GM19455 (cell line): ENCODE measurements at regions not wholly inside any gene's neighbourhood (a gene's known extent, or its start where the extent isn't known, plus 50 kb on each side); places are given as distances from the start of the nearest gene placed in this dataset.

ENCODE experiments used
- ATAC-seq: cut with Tn5 transposase; IDR thresholded peaks from one replicate; pipeline ENCODE4 v1.9.1; 2021; ENCODE audit not compliant: unreplicated experiment

GRCh38 chr15:47577461-47577860 lies 139.8 kb upstream of the SEMA6D start:
- ATAC-seq, result no peak

GRCh38 chr15:47582233-47582632 lies 135.1 kb upstream of the SEMA6D start:
- ATAC-seq, result no peak

DNA sequence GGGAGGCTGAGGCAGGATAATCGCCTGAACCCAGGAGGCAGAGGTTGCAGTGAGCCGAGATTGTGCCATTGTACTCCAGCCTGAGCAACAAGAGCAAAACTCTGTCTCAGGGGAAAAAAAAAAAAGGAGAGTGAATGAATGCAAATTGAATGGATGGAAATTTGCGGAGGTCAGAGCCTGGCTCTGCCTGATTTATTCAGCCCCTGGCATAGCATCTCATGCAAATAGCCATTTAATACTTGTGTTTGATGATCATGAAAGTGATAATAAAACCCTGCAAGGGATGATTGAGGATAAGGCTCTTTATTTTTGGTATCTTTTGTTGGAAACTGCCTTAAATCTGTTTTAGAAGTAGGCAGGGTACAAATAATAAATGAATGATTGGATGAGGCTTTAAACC lies 133.0 kb upstream of the SEMA6D start:
- ATAC-seq, result no peak

DNA sequence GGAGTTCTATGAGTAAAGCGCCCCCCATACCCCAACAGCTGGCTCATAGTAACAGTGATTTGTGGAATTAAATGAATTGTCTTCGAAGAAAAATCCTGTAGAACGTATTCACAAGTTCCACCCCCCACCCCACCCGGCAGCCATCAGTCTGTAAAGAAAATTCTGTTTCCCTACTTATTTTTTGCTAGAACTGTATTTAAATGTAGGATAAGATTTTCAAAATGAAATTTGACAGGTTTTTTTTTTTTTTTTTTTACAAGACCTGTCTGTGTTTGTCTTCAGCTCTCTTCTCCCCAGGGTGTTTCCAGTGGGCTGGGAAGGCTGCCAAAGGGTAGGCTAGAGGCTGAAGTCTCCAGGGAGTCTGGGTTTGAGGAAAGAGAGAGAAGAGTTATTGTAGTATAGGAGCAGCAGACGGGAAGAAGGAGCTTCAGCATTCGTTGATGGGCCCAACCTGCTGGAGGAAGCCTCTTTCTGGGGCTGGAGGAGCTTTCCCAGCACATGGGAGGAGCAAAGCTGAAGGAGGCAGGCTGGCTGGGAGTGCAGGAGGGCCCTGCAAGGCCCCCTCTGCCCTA lies 130.6 kb upstream of the SEMA6D start:
- ATAC-seq, result no peak

GRCh38 chr15:47587940-47588802 lies 129.1 kb upstream of the SEMA6D start:
- ATAC-seq, result no peak

GRCh38 chr15:47588958-47589357 lies 128.3 kb upstream of the SEMA6D start:
- no peak for ATAC-seq

DNA sequence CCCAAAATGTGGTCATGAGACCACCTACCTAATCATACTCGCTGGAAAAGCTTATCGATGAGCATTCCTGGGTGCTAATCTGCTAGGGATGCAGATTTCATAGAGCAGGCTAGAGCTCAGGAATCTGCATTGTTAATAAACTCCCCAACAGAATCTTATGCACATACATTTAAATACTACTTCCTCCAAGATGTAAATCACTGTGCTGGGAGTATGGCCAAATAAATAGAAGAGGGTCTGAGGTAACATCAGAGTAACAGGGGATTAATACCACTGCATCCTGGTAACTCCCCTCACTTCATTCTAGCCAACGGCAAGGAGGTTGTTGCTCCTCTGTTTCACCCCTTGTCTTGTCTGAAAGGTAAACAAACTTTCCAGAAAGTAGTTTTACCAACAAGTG lies 118.3 kb upstream of the SEMA6D start:
- no peak for ATAC-seq

DNA sequence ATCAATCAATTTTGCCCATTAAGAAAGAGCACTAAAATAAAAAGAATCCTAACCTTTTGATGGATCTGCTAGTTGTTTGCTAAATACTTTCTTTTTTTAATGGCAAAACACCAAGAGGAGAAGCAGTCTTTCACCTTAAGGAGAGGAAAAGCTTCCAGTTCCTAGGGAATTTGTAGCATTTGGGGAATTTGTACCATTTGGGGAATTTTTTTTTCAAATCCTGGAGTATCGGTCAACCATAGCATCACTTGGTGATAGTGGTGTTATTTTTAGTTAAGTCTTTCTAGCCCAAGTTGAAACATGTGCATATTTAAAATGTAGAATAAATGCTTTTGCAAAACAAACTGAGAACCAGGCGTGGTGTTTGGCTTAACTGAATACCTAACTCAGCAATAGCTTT lies 117.5 kb upstream of the SEMA6D start:
- ATAC-seq, result no peak

GRCh38 chr15:47602121-47602520 lies 115.2 kb upstream of the SEMA6D start:
- no peak for ATAC-seq

GRCh38 chr15:47603026-47603425 lies 114.3 kb upstream of the SEMA6D start:
- ATAC-seq, result no peak

DNA sequence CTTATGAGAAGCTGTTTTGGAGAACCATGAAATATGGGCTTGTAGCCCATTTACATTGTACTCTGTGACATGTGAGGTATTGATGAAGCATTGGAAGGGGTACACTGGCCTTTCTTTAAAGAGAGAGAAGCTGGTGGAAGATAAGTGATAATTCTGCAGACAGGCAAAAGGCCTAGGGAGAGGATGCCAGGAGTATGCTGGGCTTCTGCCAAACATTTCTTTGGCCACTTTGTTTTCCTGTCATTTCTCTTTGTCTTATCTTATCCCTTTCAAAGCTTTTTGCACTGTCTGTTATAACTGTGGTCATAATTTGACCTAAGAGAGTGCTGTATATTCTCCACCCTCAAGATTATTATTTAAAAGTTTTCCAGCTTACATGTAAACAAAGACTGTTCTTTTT lies 109.6 kb upstream of the SEMA6D start:
- ATAC-seq, result no peak

GRCh38 chr15:47609693-47610092 lies 107.6 kb upstream of the SEMA6D start:
- ATAC-seq, result no peak

DNA sequence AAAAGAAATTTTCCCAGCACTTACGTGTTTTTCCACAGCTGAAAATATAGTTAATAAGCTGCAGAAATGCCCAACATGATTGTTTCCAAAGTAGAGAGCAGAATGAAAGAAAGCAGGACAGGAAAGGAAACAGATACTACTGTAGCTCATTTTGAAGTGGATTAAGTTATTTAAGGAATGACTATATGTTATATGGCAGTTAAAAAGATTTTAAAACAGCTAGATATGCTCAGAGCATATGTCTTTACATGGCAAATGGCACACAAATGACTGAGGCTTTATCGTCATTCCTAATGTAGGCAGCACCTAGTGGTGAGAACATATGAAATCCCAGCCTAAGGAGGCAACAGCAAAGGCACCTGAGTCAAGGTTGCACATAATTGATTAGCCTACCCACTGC lies 106.6 kb upstream of the SEMA6D start:
- ATAC-seq, result no peak

DNA sequence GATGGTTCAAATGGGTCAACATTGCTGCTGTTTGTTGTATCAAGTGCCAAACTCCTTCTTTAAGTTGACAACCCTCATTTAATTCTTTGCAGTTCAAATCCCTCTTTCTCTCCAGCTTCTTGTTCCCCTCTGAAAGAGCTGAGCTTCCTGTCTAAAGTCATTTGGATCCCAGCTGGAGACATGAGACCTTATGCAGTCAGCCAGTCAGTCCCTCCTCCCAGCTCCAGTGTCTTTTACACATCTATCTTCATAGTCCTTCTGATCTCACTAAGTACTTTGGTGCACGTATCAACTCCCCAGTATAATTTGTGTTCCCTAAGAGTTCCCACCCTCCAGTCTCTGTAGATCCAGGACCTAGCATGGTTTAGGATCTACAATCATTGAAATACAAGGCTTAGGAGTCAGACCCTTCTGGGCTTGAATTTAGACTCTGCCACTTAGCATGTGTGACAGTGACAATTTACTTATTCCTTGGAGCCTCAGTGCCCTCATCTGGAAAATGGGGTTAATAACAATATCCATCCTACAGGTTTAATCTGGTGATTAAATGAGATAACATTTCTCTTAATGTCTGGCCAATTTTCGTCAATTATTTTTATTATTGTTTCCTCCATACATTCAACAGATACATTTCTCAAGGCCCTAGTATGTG lies 102.8 kb upstream of the SEMA6D start:
- ATAC-seq, result no peak

- ATAC-seq, result no peak
Observed at GRCh38 chr15:47616876-47617275, 100.4 kb upstream of the SEMA6D start.

DNA sequence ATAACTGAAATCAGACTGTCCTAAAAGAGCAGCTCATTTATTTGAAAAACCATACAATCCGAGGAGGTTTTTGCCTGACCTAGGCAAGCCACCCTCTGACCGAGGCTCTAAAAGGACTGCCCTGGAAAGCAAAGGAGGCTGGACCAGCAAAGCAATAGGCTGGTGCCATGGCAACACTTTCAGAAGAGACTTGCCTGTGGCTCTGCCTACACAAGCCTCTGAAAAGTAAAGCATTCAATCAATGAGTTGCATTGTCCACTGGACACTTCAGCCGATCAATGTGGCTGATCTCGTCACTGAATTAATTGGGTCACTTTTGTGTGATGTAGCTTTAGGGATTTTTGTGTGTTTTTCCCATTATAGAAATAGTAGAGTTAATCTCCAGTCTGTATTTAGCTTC lies 99.1 kb upstream of the SEMA6D start:
- no peak for ATAC-seq

- no peak for ATAC-seq
Observed at GRCh38 chr15:47620960-47621681, 96.2 kb upstream of the SEMA6D start.

DNA sequence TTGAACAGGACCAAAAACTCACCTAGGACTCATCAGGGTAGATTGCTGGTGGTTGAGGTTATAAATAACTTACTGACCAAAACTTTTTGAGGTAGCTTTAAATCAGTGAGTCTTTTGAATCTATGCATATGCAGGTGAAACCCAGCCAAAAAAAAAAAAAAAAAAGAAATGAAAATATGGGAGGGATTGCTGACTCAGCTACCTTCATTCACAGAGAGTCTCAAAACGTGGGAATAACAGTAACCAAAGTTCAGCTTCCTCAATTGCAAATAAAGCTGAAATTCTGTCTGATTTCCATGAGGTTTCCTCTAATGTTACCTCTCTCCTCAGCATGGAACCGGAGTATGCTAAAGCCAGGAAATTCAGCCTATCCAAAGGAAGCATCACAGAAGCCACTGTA lies 95.2 kb upstream of the SEMA6D start:
- no peak for ATAC-seq

DNA sequence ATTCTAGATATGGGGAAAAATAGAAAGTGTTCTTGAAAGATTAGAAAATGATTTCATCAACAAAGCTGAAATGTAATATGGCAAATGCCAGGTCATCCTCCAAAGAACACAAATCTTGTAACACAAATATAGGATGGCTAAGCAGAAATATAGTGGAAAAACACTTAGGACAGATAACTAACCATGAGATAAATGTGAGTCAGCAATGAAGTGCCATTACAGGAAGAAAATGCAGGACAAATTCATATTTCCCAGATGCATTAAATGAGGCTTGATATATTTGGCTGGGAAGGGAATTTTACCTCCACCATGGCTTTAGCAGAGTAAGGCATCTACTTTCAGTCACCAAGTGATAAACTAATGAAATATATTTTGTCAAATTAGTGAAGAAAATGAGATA lies 92.8 kb upstream of the SEMA6D start:
- ATAC-seq, result no peak

DNA sequence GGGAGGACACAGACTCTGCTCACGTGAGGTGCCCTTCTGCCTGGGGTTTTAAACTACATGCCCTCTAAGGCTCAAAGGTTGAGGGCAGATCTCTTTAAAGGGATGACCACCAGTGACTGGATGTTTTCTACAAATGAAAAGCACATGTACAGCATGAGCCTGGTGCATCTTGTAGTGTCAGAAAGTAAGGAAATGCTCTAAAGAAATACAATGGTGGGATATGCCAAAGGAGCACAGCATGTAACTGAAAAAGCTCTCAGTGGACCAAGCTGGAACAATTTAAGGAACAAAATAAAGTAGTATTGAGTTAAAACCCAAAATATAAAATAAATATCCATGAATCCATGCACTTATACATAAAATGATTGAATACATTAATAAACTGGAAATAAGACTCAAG lies 78.3 kb upstream of the SEMA6D start:
- ATAC-seq, result no peak

GRCh38 chr15:47640079-47640478 lies 77.2 kb upstream of the SEMA6D start:
- ATAC-seq, result no peak

GRCh38 chr15:47640901-47641300 lies 76.4 kb upstream of the SEMA6D start:
- ATAC-seq, result no peak
